ENCODE measurements at regions not wholly inside any gene's neighbourhood (a gene's known extent, or its start where the extent isn't known, plus 50 kb on each side); places are given as distances from the start of the nearest gene placed in this dataset.

DNA sequence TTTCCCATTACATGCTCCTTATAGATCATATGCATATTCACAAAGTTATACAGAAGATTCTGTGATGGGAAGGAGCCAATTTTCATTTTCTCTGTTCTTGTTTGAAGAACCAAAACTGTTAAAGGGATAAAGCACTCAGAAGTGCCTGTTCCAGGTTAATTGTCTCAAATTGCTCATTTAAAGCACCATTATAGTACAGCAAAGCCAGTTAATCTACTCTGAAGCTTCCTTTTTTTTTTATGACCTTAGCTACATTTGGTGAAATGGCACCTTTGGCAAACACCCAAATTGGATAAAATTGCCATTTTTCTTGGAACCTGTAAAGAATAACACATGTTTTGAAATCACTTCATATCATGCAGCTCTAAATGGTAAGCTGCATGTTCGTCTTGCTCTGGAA is 1092.3 kb downstream of the BCL11A start:
- TF ChIP-seq, protein P1, sequence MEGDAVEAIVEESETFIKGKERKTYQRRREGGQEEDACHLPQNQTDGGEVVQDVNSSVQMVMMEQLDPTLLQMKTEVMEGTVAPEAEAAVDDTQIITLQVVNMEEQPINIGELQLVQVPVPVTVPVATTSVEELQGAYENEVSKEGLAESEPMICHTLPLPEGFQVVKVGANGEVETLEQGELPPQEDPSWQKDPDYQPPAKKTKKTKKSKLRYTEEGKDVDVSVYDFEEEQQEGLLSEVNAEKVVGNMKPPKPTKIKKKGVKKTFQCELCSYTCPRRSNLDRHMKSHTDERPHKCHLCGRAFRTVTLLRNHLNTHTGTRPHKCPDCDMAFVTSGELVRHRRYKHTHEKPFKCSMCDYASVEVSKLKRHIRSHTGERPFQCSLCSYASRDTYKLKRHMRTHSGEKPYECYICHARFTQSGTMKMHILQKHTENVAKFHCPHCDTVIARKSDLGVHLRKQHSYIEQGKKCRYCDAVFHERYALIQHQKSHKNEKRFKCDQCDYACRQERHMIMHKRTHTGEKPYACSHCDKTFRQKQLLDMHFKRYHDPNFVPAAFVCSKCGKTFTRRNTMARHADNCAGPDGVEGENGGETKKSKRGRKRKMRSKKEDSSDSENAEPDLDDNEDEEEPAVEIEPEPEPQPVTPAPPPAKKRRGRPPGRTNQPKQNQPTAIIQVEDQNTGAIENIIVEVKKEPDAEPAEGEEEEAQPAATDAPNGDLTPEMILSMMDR (IDR thresholded peaks at IDR 0.05), result no peak
- TF ChIP-seq NR3C1 (IDR thresholded peaks at IDR 0.05), result no peak
- no peak for TF ChIP-seq CEBPB (IDR thresholded peaks at IDR 0.05)
- TF ChIP-seq SREBF2 (IDR thresholded peaks at IDR 0.05), result no peak
- TF ChIP-seq POLR2A (IDR thresholded peaks at IDR 0.05; ENCODE audit: low read length), result no peak
- TF ChIP-seq, protein P2, sequence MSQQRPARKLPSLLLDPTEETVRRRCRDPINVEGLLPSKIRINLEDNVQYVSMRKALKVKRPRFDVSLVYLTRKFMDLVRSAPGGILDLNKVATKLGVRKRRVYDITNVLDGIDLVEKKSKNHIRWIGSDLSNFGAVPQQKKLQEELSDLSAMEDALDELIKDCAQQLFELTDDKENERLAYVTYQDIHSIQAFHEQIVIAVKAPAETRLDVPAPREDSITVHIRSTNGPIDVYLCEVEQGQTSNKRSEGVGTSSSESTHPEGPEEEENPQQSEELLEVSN (IDR thresholded peaks at IDR 0.05; ENCODE audit: borderline replicate concordance, low read depth), result no peak
- TF ChIP-seq RARB (CRISPR knock-in tag; IDR thresholded peaks at IDR 0.05), result no peak
- TF ChIP-seq, protein P3, sequence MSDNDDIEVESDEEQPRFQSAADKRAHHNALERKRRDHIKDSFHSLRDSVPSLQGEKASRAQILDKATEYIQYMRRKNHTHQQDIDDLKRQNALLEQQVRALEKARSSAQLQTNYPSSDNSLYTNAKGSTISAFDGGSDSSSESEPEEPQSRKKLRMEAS (IDR thresholded peaks at IDR 0.05), result no peak
- no peak for TF ChIP-seq MAZ (IDR thresholded peaks at IDR 0.05; ENCODE audit: borderline replicate concordance, low read depth, low read length)
- TF ChIP-seq PHF8 (IDR thresholded peaks at IDR 0.05; ENCODE audit: borderline replicate concordance, low read depth), result no peak
- TF ChIP-seq CHD2 (IDR thresholded peaks at IDR 0.05; ENCODE audit: low read length, partially characterized antibody), result no peak
- TF ChIP-seq EP300 (IDR thresholded peaks at IDR 0.05), result no peak
- TF ChIP-seq, protein P4, sequence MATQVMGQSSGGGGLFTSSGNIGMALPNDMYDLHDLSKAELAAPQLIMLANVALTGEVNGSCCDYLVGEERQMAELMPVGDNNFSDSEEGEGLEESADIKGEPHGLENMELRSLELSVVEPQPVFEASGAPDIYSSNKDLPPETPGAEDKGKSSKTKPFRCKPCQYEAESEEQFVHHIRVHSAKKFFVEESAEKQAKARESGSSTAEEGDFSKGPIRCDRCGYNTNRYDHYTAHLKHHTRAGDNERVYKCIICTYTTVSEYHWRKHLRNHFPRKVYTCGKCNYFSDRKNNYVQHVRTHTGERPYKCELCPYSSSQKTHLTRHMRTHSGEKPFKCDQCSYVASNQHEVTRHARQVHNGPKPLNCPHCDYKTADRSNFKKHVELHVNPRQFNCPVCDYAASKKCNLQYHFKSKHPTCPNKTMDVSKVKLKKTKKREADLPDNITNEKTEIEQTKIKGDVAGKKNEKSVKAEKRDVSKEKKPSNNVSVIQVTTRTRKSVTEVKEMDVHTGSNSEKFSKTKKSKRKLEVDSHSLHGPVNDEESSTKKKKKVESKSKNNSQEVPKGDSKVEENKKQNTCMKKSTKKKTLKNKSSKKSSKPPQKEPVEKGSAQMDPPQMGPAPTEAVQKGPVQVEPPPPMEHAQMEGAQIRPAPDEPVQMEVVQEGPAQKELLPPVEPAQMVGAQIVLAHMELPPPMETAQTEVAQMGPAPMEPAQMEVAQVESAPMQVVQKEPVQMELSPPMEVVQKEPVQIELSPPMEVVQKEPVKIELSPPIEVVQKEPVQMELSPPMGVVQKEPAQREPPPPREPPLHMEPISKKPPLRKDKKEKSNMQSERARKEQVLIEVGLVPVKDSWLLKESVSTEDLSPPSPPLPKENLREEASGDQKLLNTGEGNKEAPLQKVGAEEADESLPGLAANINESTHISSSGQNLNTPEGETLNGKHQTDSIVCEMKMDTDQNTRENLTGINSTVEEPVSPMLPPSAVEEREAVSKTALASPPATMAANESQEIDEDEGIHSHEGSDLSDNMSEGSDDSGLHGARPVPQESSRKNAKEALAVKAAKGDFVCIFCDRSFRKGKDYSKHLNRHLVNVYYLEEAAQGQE (IDR thresholded peaks at IDR 0.05), result no peak
- no peak for TF ChIP-seq ESRRA (IDR thresholded peaks at IDR 0.05; ENCODE audit: borderline replicate concordance, low read length)

All from A549 (cell line).